ENCODE measurements at regions not wholly inside any gene's neighbourhood (a gene's known extent, or its start where the extent isn't known, plus 50 kb on each side); places are given as distances from the start of the nearest gene placed in this dataset.
"Not testable (repeated sequence)": the region's sequence is repeated elsewhere in the genome, so short reads cannot be mapped to it uniquely, and the experiment has no call there.

GRCh38 chr18:46179306-46179705 is 75.1 kb downstream of the HAUS1 start:
- no peak for DNase-seq (ENCODE audit: low spot score)

DNA sequence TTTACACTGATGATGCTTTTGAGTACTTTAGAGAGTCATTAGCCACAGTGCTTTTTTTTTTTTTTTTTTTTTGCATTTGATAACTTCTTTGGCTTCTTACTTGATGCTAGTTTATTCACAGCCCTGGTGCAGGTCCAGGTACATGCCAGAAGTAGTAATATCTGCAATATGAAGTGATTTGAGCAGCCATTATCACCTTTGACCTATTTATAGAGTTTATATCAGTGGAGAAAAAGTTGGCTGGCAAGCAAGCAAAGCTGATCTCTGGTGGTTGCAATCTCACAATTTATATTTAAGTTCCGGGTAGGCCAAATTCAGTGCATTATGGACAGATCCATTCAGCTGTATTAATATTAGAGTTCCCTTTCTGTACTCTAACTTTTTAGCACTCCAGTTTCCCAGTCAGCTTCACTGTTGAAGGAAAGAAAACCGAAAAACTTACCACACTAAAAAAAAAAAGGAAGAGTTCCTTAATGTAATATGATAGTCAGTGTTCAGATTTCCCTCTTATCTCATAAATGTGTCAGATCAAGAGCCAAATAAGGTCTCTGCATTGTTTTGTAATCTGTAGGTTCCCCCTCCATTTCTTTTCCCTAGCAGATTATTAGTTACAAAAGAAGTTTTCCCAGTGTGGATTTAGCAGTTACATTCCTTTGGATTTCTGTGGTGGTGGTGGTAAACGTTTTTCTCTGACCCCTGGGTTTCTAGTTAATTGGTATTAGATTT is 78.6 kb downstream of the HAUS1 start:
- no peak for DNase-seq (ENCODE audit: low spot score)

GRCh38 chr18:46184296-46184695 is 80.1 kb downstream of the HAUS1 start:
- not testable (repeated sequence) for DNase-seq (ENCODE audit: low spot score)

DNA sequence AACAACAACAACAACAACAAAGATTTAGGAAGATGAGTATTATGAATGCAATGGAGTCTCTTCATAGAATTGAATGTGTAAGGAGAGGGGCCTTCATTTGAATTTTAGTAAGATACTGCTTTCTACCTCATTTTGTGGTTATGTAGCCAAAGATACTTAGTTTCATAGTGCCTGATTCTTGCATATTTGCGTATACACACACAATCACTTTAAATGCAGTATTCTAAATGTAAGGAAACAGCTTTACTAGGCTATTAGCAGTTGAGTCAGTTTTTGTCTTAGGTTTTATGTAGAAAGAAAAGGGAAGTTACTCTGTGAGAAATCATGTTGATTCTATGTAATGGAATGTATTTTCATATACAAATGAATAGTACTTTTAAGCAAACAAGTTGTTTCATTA is 80.5 kb downstream of the HAUS1 start:
- no peak for DNase-seq (ENCODE audit: low spot score)

- DNase-seq (ENCODE audit: low spot score): no peak
These were observed 86.5 kb downstream of the HAUS1 start for GRCh38 chr18:46190667-46191066.

DNA sequence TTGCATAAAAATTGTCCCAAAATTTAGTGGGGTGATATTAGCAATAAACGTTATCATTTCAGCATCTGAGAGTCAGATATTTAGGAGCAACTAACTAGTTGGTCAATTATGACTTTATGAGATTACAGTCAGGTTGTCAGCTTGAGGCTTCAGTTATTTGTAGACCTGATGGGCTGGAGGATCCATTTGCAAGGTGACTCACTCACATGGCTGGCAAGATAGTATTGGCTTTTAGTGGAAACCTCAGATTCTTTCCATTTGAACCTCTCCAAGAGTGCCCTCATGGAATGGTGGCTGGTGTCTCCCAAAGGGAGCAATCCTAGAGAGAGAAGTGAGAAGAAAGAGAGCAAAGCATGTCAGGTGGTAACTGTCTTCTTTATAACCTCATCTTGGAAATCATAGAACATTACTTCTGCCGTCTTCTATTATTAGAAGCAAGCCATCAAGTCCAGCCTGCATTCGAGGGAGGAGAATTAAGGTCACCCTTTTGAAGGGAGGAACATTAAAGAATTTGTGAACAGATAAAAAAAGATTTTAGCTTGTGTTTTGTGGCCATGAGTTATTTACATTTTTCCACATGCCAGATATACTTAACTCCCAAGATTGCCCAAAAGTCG is 92.5 kb downstream of the HAUS1 start:
- DNase-seq (ENCODE audit: low spot score): no peak

DNA sequence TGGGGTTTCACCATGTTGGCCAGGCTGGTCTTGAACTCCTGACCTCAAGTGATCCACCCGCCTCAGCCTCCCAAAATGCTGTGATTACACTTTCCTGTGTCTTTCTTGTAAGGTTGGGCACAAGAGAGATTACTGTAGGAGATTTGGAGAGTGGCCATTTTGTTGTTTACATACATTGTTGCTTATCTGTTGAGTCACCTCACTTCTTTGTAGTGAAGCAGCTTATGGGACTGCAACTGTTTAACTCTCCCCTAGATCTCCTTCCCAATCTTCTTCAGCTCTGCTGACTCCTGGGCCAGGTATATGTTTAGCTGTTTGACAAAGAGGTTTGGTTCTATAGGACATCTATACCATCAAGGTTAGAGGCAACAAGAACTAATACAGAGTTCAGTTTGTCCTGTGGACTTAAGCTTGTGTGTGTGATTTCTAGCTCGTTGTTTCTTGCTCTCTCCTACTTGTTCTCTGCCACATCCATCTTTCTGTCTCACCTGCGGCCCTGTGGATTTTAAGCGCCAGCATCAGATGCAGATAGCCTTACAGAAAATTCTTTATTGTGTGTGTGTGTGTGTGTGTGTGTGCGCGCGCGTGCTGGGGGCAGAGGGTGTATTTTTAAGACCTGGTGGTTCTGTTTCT is 95.4 kb downstream of the HAUS1 start:
- peak; percentile 32 for DNase-seq (ENCODE audit: low spot score)

- DNase-seq (ENCODE audit: low spot score): not testable (repeated sequence)
These were observed 96.2 kb downstream of the HAUS1 start for GRCh38 chr18:46200178-46201055.

DNA sequence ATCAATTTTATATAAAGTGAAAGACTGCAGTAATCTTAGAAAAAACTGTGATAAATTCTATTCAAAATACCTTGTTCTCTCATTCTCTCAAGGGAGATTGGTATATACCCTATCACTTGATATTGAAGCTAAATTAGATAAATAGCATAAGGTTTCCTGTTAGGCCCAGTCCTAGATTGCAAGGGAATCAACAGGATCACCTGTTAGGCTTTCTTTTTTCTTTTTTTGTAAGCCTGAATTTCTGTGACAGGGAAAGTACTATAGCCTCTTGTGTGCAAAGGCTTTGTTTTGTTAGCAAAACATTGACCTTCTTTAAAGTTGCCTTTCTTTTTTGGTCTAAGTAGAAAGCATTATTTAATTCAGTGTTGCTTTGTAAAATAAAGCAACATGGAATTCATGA is 100.0 kb downstream of the HAUS1 start:
- DNase-seq (ENCODE audit: low spot score): no peak

GRCh38 chr18:46207985-46208384 is 103.8 kb downstream of the HAUS1 start:
- no peak for DNase-seq (ENCODE audit: low spot score)

DNA sequence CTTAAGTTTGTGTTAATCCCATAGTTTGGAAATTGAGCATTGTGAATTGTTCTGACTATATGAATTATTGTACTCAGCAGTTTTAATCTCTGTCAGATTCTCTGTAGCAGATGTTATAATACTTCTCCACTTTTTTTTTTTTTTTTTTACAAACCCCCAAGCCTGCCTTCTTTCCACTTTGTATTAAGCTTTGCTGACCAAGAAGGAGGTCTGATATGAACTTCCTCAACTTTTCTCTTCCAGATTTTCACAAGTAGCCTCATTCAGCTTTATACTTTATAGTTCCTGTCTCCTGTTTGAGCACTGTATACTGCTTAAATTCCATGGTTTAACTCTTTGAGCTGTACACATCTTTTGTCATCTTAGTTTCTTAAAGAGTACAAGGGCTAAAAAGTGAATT is 105.0 kb downstream of the HAUS1 start:
- no peak for DNase-seq (ENCODE audit: low spot score)

- DNase-seq (ENCODE audit: low spot score): peak; percentile 43
These were observed 107.6 kb downstream of the HAUS1 start for GRCh38 chr18:46211816-46212215.

- no peak for DNase-seq (ENCODE audit: low spot score)
These were observed 108.2 kb downstream of the HAUS1 start for GRCh38 chr18:46212398-46212797.

DNA sequence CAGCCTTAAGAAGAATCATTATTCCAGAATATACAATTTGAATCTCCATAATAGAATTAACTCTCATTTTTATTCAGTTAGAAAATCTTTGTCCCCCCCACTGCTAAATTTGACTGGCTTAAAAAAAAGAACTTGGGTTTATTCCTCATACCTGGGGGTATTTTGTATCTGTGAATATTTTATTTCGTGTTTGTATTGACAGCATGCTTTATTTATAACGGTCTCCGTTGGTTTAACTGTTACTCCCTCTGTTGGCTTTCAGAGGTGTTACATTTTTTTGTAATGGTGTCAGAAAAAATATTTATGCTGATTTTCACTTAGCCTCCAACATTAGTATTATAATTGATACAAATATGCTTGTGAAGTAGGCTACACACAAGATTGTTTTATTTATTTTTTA is 109.1 kb downstream of the HAUS1 start:
- peak; percentile 55 for DNase-seq (ENCODE audit: low spot score)

- no peak for DNase-seq (ENCODE audit: low spot score)
These were observed 110.2 kb downstream of the HAUS1 start for GRCh38 chr18:46214435-46214834.

GRCh38 chr18:46215902-46216723 is 111.9 kb downstream of the HAUS1 start:
- no peak for DNase-seq (ENCODE audit: low spot score)

DNA sequence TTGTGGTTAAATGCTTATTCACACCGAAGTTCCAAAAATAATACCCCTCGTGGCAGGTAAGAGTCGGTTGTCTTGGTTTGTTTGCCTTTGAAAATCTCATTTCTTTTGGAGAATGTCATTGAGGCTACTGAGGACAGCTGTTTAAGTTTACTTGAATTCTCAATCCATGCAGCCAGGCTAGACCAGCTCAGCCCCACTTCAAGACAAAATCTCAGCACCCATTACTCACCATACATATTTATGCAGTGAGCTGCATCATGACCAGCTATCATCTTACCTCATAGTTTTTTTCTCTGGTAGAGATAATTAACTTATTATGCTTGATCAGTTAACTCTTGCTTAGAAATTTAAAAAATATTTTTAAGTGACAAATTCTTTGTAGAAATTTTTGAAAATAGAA is 115.9 kb downstream of the HAUS1 start:
- DNase-seq (ENCODE audit: low spot score): no peak

DNA sequence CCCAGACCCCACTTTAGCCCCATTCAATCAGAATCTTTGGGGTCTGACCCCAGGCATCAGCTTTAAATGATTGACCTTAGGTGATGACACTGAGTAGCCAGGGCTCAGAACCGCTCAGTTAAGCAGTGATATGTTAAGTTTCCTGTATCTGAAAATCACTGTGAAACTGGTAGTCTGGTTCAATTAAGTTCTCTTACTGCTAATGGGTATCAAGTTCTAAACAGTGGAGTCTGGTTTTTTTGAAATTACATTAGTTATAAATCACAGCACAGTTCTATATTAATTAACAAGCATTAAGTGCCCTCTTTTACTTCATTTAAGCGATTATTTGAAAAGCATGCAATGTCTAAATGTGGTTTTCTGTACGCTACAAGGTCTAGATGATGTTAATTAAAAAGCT is 117.9 kb downstream of the HAUS1 start:
- DNase-seq (ENCODE audit: low spot score): no peak

DNA sequence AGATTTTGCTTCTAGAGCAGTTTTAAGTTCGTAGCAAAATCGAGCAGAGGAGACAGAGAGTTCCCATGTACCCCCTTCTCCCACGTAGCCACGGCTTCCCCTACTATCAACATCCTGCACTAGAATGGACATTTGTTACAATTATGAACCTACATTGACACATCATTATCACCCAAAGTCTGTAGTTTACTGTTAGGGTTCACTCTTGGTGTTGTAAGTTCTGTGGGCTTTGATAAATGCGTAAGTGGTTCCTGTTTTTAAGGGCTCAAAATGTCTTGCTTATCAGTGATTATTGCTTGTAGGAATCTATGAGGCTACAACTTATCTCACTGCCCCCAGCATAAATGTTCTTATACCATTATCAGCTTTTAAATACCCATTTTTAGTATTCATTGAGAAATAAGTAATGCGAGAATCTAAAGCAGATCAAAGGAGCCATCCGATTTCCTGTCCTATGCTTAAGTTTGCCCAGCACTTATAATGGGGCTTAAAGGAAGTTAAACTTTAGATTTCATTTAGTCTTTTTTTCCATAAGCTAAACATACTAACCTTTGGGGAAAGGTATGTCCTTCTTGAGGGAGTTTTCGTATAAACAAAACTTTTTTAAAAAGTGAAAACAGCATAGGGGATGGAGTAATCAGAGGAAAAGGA is 118.7 kb downstream of the HAUS1 start:
- DNase-seq (ENCODE audit: low spot score): no peak

- peak; percentile 12 for DNase-seq (ENCODE audit: low spot score)
These were observed 120.1 kb downstream of the HAUS1 start for GRCh38 chr18:46224181-46224775.

- no peak for DNase-seq (ENCODE audit: low spot score)
These were observed 122.3 kb downstream of the HAUS1 start for GRCh38 chr18:46226461-46226860.

Data from CD4-positive, alpha-beta T cell treated with Interleukin-15 for 4 hours (primary cell).